GM23338 (cell line): ENCODE measurements at regions not wholly inside any gene's neighbourhood (a gene's known extent, or its start where the extent isn't known, plus 50 kb on each side); places are given as distances from the start of the nearest gene placed in this dataset.

ENCODE experiments used
- ATAC-seq: fragments of 200-7000 bp; cut with Tn5 transposase; 3 replicates; pipeline ENCODE4 v1.9.1; 2020
- DNase-seq: peaks from one replicate; pipeline ENCODE4 v3.0.0-alpha.2; 2015; ENCODE audit warnings: low spot score
- H2AFZ ChIP-seq: fragments of 200-600 bp; sonication (generic); 2 replicates; pipeline ENCODE4 v1.8.0; 2016; ENCODE audit warnings: antibody characterized with exemption, mild to moderate bottlenecking, moderate library complexity
- H3F3A ChIP-seq: fragments of 200-600 bp; sonication (generic); replicated peaks from 2 replicates; pipeline ENCODE4 v1.8.0; 2017; ENCODE audit warnings: antibody characterized with exemption, mixed run types, low read depth
- H3K27ac ChIP-seq: fragments of 200-600 bp; sonication (generic); 2 replicates; pipeline ENCODE4 v1.6.1; 2016; ENCODE audit warnings: low read depth
- H3K27me3 ChIP-seq: fragments of 200-600 bp; sonication (generic); 2 replicates; pipeline ENCODE4 v1.8.0; 2016; ENCODE audit warnings: mild to moderate bottlenecking, mixed run types, moderate library complexity; ENCODE audit not compliant: insufficient read depth
- H3K36me3 ChIP-seq: fragments of 200-600 bp; sonication (generic); 2 replicates; pipeline ENCODE4 v1.8.0; 2016; ENCODE audit warnings: mild to moderate bottlenecking; ENCODE audit not compliant: insufficient read depth
- H3K4me1 ChIP-seq: fragments of 200-600 bp; sonication (generic); 2 replicates; pipeline ENCODE4 v1.8.0; 2016; ENCODE audit warnings: mild to moderate bottlenecking, moderate library complexity; ENCODE audit not compliant: insufficient read depth
- H3K4me2 ChIP-seq: fragments of 200-600 bp; sonication (generic); 2 replicates; pipeline ENCODE4 v1.7.1; 2017; ENCODE audit warnings: mixed run types
- H3K4me3 ChIP-seq: fragments of 200-600 bp; sonication (generic); 2 replicates; pipeline ENCODE4 v1.6.1; 2016; ENCODE audit warnings: mixed run types
- H3K79me2 ChIP-seq: fragments of 200-600 bp; sonication (generic); replicated peaks from 2 replicates; pipeline ENCODE4 v1.8.0; 2017; ENCODE audit warnings: mild to moderate bottlenecking; ENCODE audit not compliant: insufficient read depth
- H3K9me2 ChIP-seq: fragments of 200-600 bp; sonication (generic); 2 replicates; pipeline ENCODE4 v1.8.0; 2017; ENCODE audit not compliant: insufficient read depth
- H4K20me1 ChIP-seq: fragments of 200-600 bp; sonication (generic); replicated peaks from 2 replicates; pipeline ENCODE4 v1.8.0; 2017; ENCODE audit warnings: mild to moderate bottlenecking; ENCODE audit not compliant: insufficient read depth
- H3K27ac Mint-ChIP-seq: 2 replicates; pipeline ENCODE4 v1.8.0; 2020; ENCODE audit warnings: inconsistent platforms, mild to moderate bottlenecking, moderate library complexity, mixed read lengths
- H3K27me3 Mint-ChIP-seq: 3 replicates; pipeline ENCODE4 v1.8.0; 2022; ENCODE audit warnings: low read depth, mild to moderate bottlenecking, moderate library complexity, mixed read lengths, inconsistent platforms; ENCODE audit not compliant: insufficient read depth, poor library complexity
- H3K36me3 Mint-ChIP-seq: 3 replicates; pipeline ENCODE4 v1.8.0; 2021; ENCODE audit warnings: low read depth, mild to moderate bottlenecking, inconsistent platforms, moderate library complexity, mixed read lengths
- H3K4me1 Mint-ChIP-seq: 3 replicates; pipeline ENCODE4 v1.8.0; 2020; ENCODE audit warnings: mild to moderate bottlenecking, inconsistent platforms, mixed read lengths
- H3K4me3 Mint-ChIP-seq: 3 replicates; pipeline ENCODE4 v1.8.0; 2021; ENCODE audit warnings: moderate library complexity, mild to moderate bottlenecking, inconsistent platforms, mixed read lengths
- H3K9me3 Mint-ChIP-seq: 3 replicates; pipeline ENCODE4 v1.8.0; 2020; ENCODE audit warnings: moderate library complexity, mild to moderate bottlenecking, inconsistent platforms, mixed read lengths
- CREB1 ChIP-seq: fragments of 250-450 bp; sonication (Bioruptor Pico); IDR thresholded peaks from 2 replicates; pipeline ENCODE4 v1.5.0; 2020; ENCODE audit warnings: low read depth, mild to moderate bottlenecking, moderate library complexity
- CTCF ChIP-seq, 2 experiments: fragments of 200-600 bp in 1 of 2; sonication (generic) in 1 of 2; conservative IDR thresholded peaks; 2 replicates each; pipeline versions ENCODE4 v1.5.1 to v1.6.1; 2016 to 2017; ENCODE audit warnings: antibody characterized with exemption in 2 of 2, low read depth in 2 of 2, mild to moderate bottlenecking in 2 of 2, moderate library complexity in 1 of 2
- JUNB ChIP-seq: IDR thresholded peaks from one replicate; pipeline ENCODE4 v1.6.1; 2016; ENCODE audit warnings: antibody characterized with exemption; ENCODE audit not compliant: unreplicated experiment
- NANOG ChIP-seq: IDR thresholded peaks from 2 replicates; pipeline ENCODE4 v1.6.1; 2016; ENCODE audit warnings: antibody characterized with exemption, borderline replicate concordance
- REST ChIP-seq: IDR thresholded peaks from one replicate; pipeline ENCODE4 v1.6.1; 2018; ENCODE audit warnings: antibody characterized with exemption; ENCODE audit not compliant: unreplicated experiment
- STAT1 ChIP-seq: IDR thresholded peaks from one replicate; pipeline ENCODE4 v1.6.1; 2016; ENCODE audit warnings: antibody characterized with exemption; ENCODE audit not compliant: unreplicated experiment
- ZNF114 ChIP-seq: fragments of 250-450 bp; sonication (Bioruptor Pico); IDR thresholded peaks from 2 replicates; pipeline ENCODE4 v1.5.0; 2020; ENCODE audit warnings: mild to moderate bottlenecking, moderate library complexity
- ZNF331 ChIP-seq: fragments of 250-450 bp; sonication (Bioruptor Pico); IDR thresholded peaks from 2 replicates; pipeline ENCODE4 v1.5.0; 2020; ENCODE audit warnings: low read depth, mild to moderate bottlenecking, moderate library complexity
- ZNF462 ChIP-seq: fragments of 250-450 bp; sonication (Bioruptor Pico); IDR thresholded peaks from 2 replicates; pipeline ENCODE4 v1.5.0; 2020; ENCODE audit warnings: mild to moderate bottlenecking, moderate library complexity

- Histone ChIP-seq H3K36me3 (no peaks in the 10 kb centered on the region), H3K27me3 (no peaks in the 10 kb centered on the region), H3K4me1 (peaks cover 4% of the 10 kb centered on the region; the same call in 1 of the 2 replicates), H2AFZ (no peak overlapping the region), H3K4me3 (no peak overlapping the region), H3F3A (no peaks in the 10 kb centered on the region), H3K27ac (no peak overlapping the region), H4K20me1 (no peaks in the 10 kb centered on the region), H3K79me2 (no peaks in the 10 kb centered on the region), H3K4me2 (no peak overlapping the region), H3K9me2 (no peaks in the 10 kb centered on the region)
- no peaks in the 10 kb centered on the region for H3K36me3 Mint-ChIP-seq
- ATAC-seq (no peak), DNase-seq (no peak)
- no peak overlapping the region for H3K4me3 Mint-ChIP-seq
- TF ChIP-seq CREB1 (CRISPR knock-in tag) (no peak), ZNF331 (CRISPR knock-in tag) (no peak), JUNB (no peak), NANOG (no peak), CTCF (conservative IDR thresholded peaks at IDR 0.05; ENCODE audit: low read depth in 2 of 2) (no peak), ZNF114 (CRISPR knock-in tag) (no peak), STAT1 (no peak), REST (no peak), ZNF462 (CRISPR knock-in tag) (no peak)
- no peaks in the 10 kb centered on the region for H3K9me3 Mint-ChIP-seq
- peaks cover 4% of the 10 kb centered on the region; the same call in 2 of the 3 replicates for H3K4me1 Mint-ChIP-seq
- no peak overlapping the region for H3K27ac Mint-ChIP-seq
- no peaks in the 10 kb centered on the region for H3K27me3 Mint-ChIP-seq
These were observed 851.5 kb downstream of the DACH1 start for GRCh38 chr13:71015516-71015915.
